Esophagus muscularis mucosa (tissue), 4 donors: ENCODE measurements at regions not wholly inside any gene's neighbourhood (a gene's known extent, or its start where the extent isn't known, plus 50 kb on each side); places are given as distances from the start of the nearest gene placed in this dataset.

Experiments used
- DNase-seq: peaks from one replicate; pipeline ENCODE4 v3.0.0-alpha.2; 2017; ENCODE audit errors: extremely low spot score
- H3K27ac ChIP-seq, 4 donors: fragments of 200-600 bp; sonication (generic); replicated peaks in 1 of 4; 1 replicate in 3 of 4; 2 replicates in 1 of 4; pipeline ENCODE4 v1.5.1; 2016 to 2019; ENCODE audit warnings: mild to moderate bottlenecking in 1 of 4
- H3K27me3 ChIP-seq, 4 donors: fragments of 200-600 bp; sonication (generic); one replicate each; pipeline versions ENCODE4 v1.5.1 to v1.6.0; 2016 to 2019
- H3K36me3 ChIP-seq, 4 donors: fragments of 200-600 bp; sonication (generic); one replicate each; pipeline ENCODE4 v1.5.1; 2016 to 2019
- H3K4me1 ChIP-seq, 4 donors: fragments of 200-600 bp; sonication (generic); one replicate each; pipeline ENCODE4 v1.5.1; 2016 to 2019
- H3K4me3 ChIP-seq, 4 donors: fragments of 200-600 bp; sonication (generic); 1 replicate in 2 of 4; 2 replicates in 2 of 4; pipeline ENCODE4 v1.5.1; 2016 to 2019; ENCODE audit warnings: mild to moderate bottlenecking in 4 of 4, moderate library complexity in 1 of 4
- H3K9me3 ChIP-seq, 4 donors: fragments of 200-600 bp; sonication (generic); 1 replicate in 3 of 4; 2 replicates in 1 of 4; pipeline ENCODE4 v1.5.1; 2016 to 2019
- CTCF ChIP-seq, 3 experiments: fragments of 200-600 bp in 2 of 3; fragments of 450-650 bp in 1 of 3; sonication (generic) in 2 of 3; IDR thresholded peaks; one replicate each; pipeline ENCODE4 v1.5.1; 2017 to 2019; ENCODE audit warnings: antibody characterized with exemption in 3 of 3, mild to moderate bottlenecking in 2 of 3, moderate library complexity in 1 of 3
- EP300 ChIP-seq: sonication (generic); formaldehyde crosslinking; IDR thresholded peaks from one replicate; pipeline ENCODE4 v1.6.1; 2017; ENCODE audit warnings: antibody characterized with exemption
- POLR2A ChIP-seq: fragments of 450-650 bp; IDR thresholded peaks from one replicate; pipeline ENCODE4 v1.6.1; 2017; ENCODE audit warnings: antibody characterized with exemption, moderate library complexity, mild to moderate bottlenecking, low read depth
- POLR2AphosphoS5 ChIP-seq, 2 donors: sonication (generic); formaldehyde crosslinking; IDR thresholded peaks; one replicate each; pipeline ENCODE4 v1.6.1; 2017; ENCODE audit warnings: antibody characterized with exemption in 2 of 2
- WGBS: methylation state at CpG from one replicate; pipeline ENCODE4 v1.1.5; 2018; 5-methylcytosine and 5-hydroxymethylcytosine counted together
- intact Hi-C: fragments of 100-400 bp; cut with DNase I; formaldehyde crosslinking; loops from one replicate; pipeline ENCODE4 v1.15.1; 2023

- DNase-seq, result no peak
- Histone ChIP-seq H3K27me3 (peaks cover 0 to 13% (median 0%) of the 10 kb centered on the region in 4 donors), H3K27ac (no peak overlapping the region), H3K4me1 (peaks cover 0 to 3% (median 0%) of the 10 kb centered on the region in 4 donors), H3K4me3 (no peak overlapping the region), H3K36me3 (no peaks in the 10 kb centered on the region), H3K9me3 (peaks cover 0 to 15% (median 5%) of the 10 kb centered on the region in 4 donors)
- 96% methylated on average over 2 of the region's 2 CpGs for WGBS
- TF ChIP-seq POLR2A (no peak), POLR2AphosphoS5 (IDR thresholded peaks at IDR 0.05) (no peak), CTCF (IDR thresholded peaks at IDR 0.05) (no peak), EP300 (no peak)
- intact Hi-C loops, result loop anchor here (10.0 kb wide), 1 partner anchor 443 kb away; no protein-coding TSS in a partner anchor
These were observed 121.1 kb downstream of the WDR11 start for GRCh38 chr10:120972259-120972658.

GRCh38 chr10:120975072-120975867 is 124.1 kb downstream of the WDR11 start:
- no peak for TF ChIP-seq EP300
- no peak for TF ChIP-seq POLR2AphosphoS5 (IDR thresholded peaks at IDR 0.05)
- TF ChIP-seq CTCF (IDR thresholded peaks at IDR 0.05), result no peak
- no peak for TF ChIP-seq POLR2A
- Histone ChIP-seq H3K27me3 (peaks cover 0 to 29% (median 0%) of the 10 kb centered on the region in 4 donors), H3K36me3 (no peaks in the 10 kb centered on the region), H3K4me1 (peaks cover 8 to 18% (median 15%) of the 10 kb centered on the region in 4 donors), H3K27ac (no peak overlapping the region), H3K4me3 (no peak overlapping the region), H3K9me3 (peaks cover 0 to 15% (median 5%) of the 10 kb centered on the region in 4 donors)
- no peak for DNase-seq
- intact Hi-C loops, result loop anchor here (10.0 kb wide), 1 partner anchor 440 kb away; no protein-coding TSS in a partner anchor
- 87% methylated on average over 4 of the region's 4 CpGs for WGBS

DNA sequence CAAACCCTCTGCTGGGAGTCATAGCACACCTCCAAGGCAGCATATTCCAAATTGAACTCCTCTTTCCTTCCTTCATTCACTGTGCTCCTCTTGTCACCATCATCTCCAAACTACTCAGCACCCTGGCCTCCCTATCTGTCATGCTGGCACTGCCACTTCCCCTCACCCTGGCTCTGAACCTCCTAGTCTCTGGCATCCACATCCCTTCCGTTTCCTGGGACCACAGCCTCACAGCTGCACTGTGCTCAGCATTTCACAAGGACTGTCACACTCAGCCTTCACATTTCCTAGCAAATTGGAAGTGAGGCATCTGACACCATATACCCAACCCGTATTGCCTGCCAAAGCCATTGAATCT is 124.7 kb downstream of the WDR11 start:
- intact Hi-C loops, result loop anchor here (10.0 kb wide), 1 partner anchor 439 kb away; no protein-coding TSS in a partner anchor
- no peak for DNase-seq
- H3K36me3 ChIP-seq, result no peaks in the 10 kb centered on the region
- peaks cover 0 to 30% (median 0%) of the 10 kb centered on the region in 4 donors for H3K27me3 ChIP-seq
- no peak overlapping the region for H3K4me3 ChIP-seq
- H3K9me3 ChIP-seq, result peaks cover 0 to 15% (median 5%) of the 10 kb centered on the region in 4 donors
- 83% methylated on average over 2 of the region's 2 CpGs for WGBS
- peaks cover 8 to 17% (median 15%) of the 10 kb centered on the region in 4 donors for H3K4me1 ChIP-seq
- H3K27ac ChIP-seq, result no peak overlapping the region
- no peak for TF ChIP-seq POLR2AphosphoS5 (IDR thresholded peaks at IDR 0.05)

DNA sequence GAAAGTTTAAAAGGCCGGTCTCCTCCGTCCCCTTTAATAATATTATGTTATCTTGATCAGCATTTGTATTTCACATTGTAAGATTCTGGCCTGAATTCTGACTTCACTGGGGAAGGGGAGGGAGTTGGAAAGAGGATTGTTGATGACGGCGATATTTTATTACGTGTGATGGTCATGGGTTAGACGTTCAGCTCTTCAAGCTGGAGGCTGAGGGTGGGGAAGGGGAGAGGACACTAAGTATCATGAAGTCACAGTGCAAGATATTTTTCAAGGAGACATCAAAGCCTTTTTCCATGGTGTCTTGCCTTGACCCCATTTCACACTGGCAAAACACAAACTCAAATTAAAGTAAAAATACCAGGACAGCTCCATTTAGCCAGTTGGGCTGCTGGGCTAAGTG is 126.7 kb downstream of the WDR11 start:
- 86% methylated on average over 6 of the region's 6 CpGs for WGBS
- Histone ChIP-seq H3K27ac (no peak overlapping the region), H3K4me1 (peaks cover 8 to 17% (median 14%) of the 10 kb centered on the region in 4 donors), H3K27me3 (peaks cover 0 to 34% (median 0%) of the 10 kb centered on the region in 4 donors), H3K9me3 (peaks cover 0 to 15% (median 2%) of the 10 kb centered on the region in 4 donors), H3K36me3 (no peaks in the 10 kb centered on the region), H3K4me3 (no peak overlapping the region)
- no peak for DNase-seq
- intact Hi-C loops, result loop anchor here (10.0 kb wide), 1 partner anchor 437 kb away; no protein-coding TSS in a partner anchor
- no peak for TF ChIP-seq CTCF (IDR thresholded peaks at IDR 0.05)
- no peak for TF ChIP-seq POLR2AphosphoS5 (IDR thresholded peaks at IDR 0.05)
- no peak for TF ChIP-seq EP300
- no peak for TF ChIP-seq POLR2A

DNA sequence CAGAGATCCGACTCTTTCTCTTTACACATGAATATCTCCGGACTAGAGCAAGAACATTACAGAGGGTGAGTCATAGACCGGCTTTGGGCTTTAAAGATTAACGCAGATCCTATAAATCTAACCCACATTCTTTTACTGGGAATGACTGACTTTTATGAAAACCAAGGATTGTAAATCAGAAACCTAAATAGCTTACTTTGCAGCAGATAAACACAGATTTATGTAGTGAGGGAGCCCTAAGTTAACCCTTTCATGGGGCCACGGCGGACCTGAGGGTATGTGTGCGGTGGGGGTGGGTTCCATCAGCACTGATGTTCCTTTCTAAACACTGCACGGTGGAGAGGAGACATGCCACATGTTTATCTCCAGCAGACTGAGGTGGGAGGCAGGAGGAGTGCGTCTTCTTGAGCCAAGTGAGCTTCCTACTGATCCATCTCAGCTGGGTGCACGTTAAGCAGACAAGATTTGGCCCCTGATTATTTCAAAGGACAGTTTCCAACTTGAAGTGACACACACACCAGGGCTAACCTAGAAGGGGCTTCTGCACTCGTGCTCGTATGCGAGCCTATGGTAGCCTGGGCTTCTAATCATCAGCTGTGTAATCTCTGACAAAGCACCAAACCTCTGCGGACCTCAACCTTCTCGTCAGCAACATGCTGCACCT is 127.6 kb downstream of the WDR11 start:
- WGBS, result 31% methylated on average over 15 of the region's 15 CpGs
- Histone ChIP-seq H3K9me3 (peaks cover 0 to 12% (median 2%) of the 10 kb centered on the region in 4 donors), H3K4me1 (peaks cover 8 to 17% (median 14%) of the 10 kb centered on the region in 4 donors), H3K36me3 (no peaks in the 10 kb centered on the region), H3K27ac (no peak overlapping the region), H3K27me3 (peaks cover 0 to 34% (median 0%) of the 10 kb centered on the region in 4 donors), H3K4me3 (peak overlapping the region; percentile 45 to 55 (median 48))
- TF ChIP-seq EP300 (no peak), CTCF (IDR thresholded peaks at IDR 0.05) (no peak), POLR2AphosphoS5 (IDR thresholded peaks at IDR 0.05) (no peak), POLR2A (no peak)
- DNase-seq, result no peak
- intact Hi-C loops, result loop anchor here (10.0 kb wide), 1 partner anchor 436 kb away; no protein-coding TSS in a partner anchor
